ENCODE measurements at regions not wholly inside any gene's neighbourhood (a gene's known extent, or its start where the extent isn't known, plus 50 kb on each side); places are given as distances from the start of the nearest gene placed in this dataset.
A peak's percentile ranks its signal among the peaks of the same experiment; 100 is the strongest.

- Histone ChIP-seq H3K9me3 (peaks cover 0 to 9% (median 0%) of the 10 kb centered on the region in 12 donors), H3K4me1 (no peaks in the 10 kb centered on the region), H3K27ac (no peak overlapping the region), H3K36me3 (no peaks in the 10 kb centered on the region), H3K27me3 (no peaks in the 10 kb centered on the region), H3K4me3 (no peak overlapping the region)
- ATAC-seq (no peak), DNase-seq (no peak)
- no peak for TF ChIP-seq POLR2A (IDR thresholded peaks at IDR 0.05)
- TF ChIP-seq, protein P1, sequence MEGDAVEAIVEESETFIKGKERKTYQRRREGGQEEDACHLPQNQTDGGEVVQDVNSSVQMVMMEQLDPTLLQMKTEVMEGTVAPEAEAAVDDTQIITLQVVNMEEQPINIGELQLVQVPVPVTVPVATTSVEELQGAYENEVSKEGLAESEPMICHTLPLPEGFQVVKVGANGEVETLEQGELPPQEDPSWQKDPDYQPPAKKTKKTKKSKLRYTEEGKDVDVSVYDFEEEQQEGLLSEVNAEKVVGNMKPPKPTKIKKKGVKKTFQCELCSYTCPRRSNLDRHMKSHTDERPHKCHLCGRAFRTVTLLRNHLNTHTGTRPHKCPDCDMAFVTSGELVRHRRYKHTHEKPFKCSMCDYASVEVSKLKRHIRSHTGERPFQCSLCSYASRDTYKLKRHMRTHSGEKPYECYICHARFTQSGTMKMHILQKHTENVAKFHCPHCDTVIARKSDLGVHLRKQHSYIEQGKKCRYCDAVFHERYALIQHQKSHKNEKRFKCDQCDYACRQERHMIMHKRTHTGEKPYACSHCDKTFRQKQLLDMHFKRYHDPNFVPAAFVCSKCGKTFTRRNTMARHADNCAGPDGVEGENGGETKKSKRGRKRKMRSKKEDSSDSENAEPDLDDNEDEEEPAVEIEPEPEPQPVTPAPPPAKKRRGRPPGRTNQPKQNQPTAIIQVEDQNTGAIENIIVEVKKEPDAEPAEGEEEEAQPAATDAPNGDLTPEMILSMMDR (IDR thresholded peaks at IDR 0.05): peak in 2 of 12 donors; percentile 16 to 28
- 54 to 62% (median 60%) methylated on average over 2 of the region's 2 CpGs for WGBS, 4 donors
- intact Hi-C loops (cut with DNase I): no loop called here
These were observed 561.8 kb upstream of the DAB2 start for GRCh38 chr5:39986614-39987013.

DNA sequence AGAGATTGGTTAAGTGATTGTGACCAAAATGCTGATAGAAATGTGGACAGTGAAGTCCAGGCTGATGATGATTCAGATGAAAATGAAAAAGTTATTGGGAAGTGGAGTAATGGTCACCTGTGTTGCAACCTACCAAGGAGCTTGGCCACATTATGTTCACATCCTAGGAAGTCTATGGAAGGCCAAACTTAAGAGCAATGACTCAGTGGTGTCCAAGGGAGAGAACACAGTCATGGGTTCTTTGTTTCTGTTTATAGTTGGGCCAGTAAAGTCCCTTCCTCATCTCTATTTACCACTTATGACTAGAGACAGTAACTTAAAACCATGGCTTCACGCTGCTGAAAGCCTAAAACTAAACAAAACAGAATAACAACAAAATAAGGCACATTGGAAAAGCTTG is 555.3 kb upstream of the DAB2 start:
- H3K4me3 ChIP-seq: no peak overlapping the region

DNA sequence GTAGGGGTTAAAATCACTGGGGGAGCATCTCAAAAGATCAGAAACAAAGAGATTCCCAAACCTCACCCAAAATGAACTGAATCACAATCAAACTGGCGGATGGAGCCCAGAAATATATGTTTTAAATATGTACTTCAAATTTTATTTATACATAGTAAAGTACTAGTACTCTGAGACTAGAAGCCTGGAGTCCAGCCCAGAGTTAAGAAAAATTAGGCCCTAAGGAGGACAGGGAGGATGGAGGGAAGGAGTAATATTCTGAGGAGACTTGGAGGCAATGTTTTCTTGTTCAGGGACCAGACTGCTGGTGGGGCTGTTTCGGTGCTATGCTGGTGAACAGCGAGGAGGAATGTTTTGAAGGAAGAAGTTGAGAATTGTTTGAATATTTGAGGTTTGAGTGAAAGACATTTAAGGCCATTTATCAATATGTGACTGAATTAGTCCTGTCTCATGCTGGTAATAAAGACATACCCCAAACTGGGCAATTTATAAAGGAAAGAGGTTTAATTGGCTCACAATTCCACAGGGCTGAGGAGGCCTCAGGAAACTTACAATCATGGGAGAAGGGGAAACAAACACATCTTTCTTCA is 552.4 kb upstream of the DAB2 start:
- Histone ChIP-seq H3K4me1 (no peaks in the 10 kb centered on the region), H3K9me3 (no peaks in the 10 kb centered on the region), H3K4me3 (no peak overlapping the region), H3K36me3 (no peaks in the 10 kb centered on the region), H3K27me3 (no peaks in the 10 kb centered on the region), H3K27ac (no peak overlapping the region)
- DNase-seq (no peak), ATAC-seq (no peak)
- intact Hi-C loops (cut with DNase I): no loop called here
- no peak for TF ChIP-seq POLR2A (IDR thresholded peaks at IDR 0.05)
- TF ChIP-seq, protein P1 (IDR thresholded peaks at IDR 0.05): no peak
- 81 to 88% (median 85%) methylated on average over 3 of the region's 3 CpGs for WGBS, 4 donors

More for the DNA sequence above, 555.3 kb upstream of the DAB2 start:
- H3K27me3 ChIP-seq: no peaks in the 10 kb centered on the region
- intact Hi-C loops (cut with DNase I): no loop called here
- DNase-seq: no peak
- 65 to 79% (median 70%) methylated on average over 1 of the region's 1 CpG for WGBS, 4 donors
- no peaks in the 10 kb centered on the region for H3K4me1 ChIP-seq
- no peak overlapping the region for H3K27ac ChIP-seq
- H3K9me3 ChIP-seq: peaks cover 0 to 9% (median 0%) of the 10 kb centered on the region in 12 donors
- no peaks in the 10 kb centered on the region for H3K36me3 ChIP-seq
- no peak for ATAC-seq
- TF ChIP-seq, protein P1 (IDR thresholded peaks at IDR 0.05): no peak
- TF ChIP-seq POLR2A (IDR thresholded peaks at IDR 0.05): no peak

DNA sequence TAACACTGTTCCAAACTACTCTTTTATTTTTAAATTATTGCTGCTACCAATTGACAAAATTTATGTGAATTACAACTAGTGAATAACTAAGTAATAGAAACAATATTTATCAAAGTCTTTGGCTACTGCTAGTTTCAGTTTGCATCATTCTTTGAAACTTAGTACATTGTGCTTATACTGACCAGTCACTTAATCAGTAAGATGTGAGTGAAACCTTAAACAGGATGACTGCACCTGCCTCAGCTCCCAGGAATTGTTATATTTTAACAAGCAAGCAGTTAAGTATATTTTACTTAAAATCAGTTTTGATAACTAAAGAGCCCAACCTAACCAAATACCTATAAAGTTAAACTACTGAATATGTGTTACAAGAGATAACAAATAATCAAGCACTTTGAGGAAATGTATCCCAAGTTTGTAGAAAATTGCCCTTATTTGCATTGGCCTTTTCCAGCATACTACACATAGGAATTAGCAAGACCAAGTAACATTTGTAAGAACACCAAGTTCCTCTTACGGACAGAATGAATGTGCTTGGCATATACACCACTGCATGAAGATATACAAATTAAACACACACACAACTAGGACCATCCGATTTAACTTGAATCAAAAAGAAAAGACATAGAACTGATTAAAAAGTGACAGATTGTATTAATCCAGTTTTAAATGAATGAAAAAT is 545.5 kb upstream of the DAB2 start:
- DNase-seq: no peak
- ATAC-seq: no peak
- Histone ChIP-seq H3K9me3 (no peaks in the 10 kb centered on the region), H3K27me3 (no peaks in the 10 kb centered on the region), H3K4me3 (no peak overlapping the region), H3K27ac (no peak overlapping the region), H3K36me3 (no peaks in the 10 kb centered on the region), H3K4me1 (no peaks in the 10 kb centered on the region)
- 93 to 96% (median 94%) methylated on average over 2 of the region's 2 CpGs for WGBS, 4 donors
- no peak for TF ChIP-seq POLR2A (IDR thresholded peaks at IDR 0.05)
- intact Hi-C loops (cut with DNase I): no loop called here

Data from heart left ventricle (tissue), 16 donors.